Natural killer cell (primary cell): ENCODE measurements at regions not wholly inside any gene's neighbourhood (a gene's known extent, or its start where the extent isn't known, plus 50 kb on each side); places are given as distances from the start of the nearest gene placed in this dataset.

Source experiments
- ATAC-seq, 3 donors: fragments of 150-1000 bp in 2 of 3; fragments of 200-7000 bp in 1 of 3; cut with Tn5 transposase; 1 replicate in 1 of 3; 2 replicates in 2 of 3; pipeline ENCODE4 v1.10.0; 2021; ENCODE audit warnings: mild to moderate bottlenecking in 2 of 3, moderate library complexity in 2 of 3
- DNase-seq, 2 donors: peaks; one replicate each; pipeline versions ENCODE4 v3.0.0 to v3.0.0-alpha.2; 2013 to 2021; ENCODE audit warnings: mixed read lengths in 1 of 2
- H3K27ac ChIP-seq: one replicate; pipeline ENCODE4 v1.5.1; 2013; ENCODE audit warnings: mild to moderate bottlenecking, low read length
- H3K27me3 ChIP-seq: one replicate; pipeline ENCODE4 v1.6.1; 2013; ENCODE audit warnings: low read length; ENCODE audit not compliant: control insufficient read depth, insufficient read depth
- H3K36me3 ChIP-seq: one replicate; pipeline ENCODE4 v1.6.1; 2013; ENCODE audit warnings: low read length; ENCODE audit not compliant: control insufficient read depth, insufficient read depth
- H3K4me1 ChIP-seq: one replicate; pipeline ENCODE4 v1.6.1; 2013; ENCODE audit warnings: low read length; ENCODE audit not compliant: control insufficient read depth, insufficient read depth
- H3K4me3 ChIP-seq: one replicate; pipeline ENCODE4 v1.5.1; 2013; ENCODE audit warnings: low read length
- H3K9me3 ChIP-seq: one replicate; pipeline ENCODE4 v1.6.1; 2013; ENCODE audit warnings: low read length; ENCODE audit not compliant: control insufficient read depth, insufficient read depth
- H3K27ac Mint-ChIP-seq, 2 donors: one replicate each; pipeline ENCODE4 v1.8.0; 2022; ENCODE audit warnings: mild to moderate bottlenecking in 2 of 2, mixed read lengths in 2 of 2, moderate library complexity in 1 of 2
- H3K27me3 Mint-ChIP-seq, 2 donors: one replicate each; pipeline ENCODE4 v1.8.0; 2022; ENCODE audit warnings: low read depth in 2 of 2, mixed read lengths in 2 of 2
- H3K36me3 Mint-ChIP-seq: one replicate; pipeline ENCODE4 v1.8.0; 2022; ENCODE audit warnings: mixed read lengths
- H3K4me1 Mint-ChIP-seq, 2 donors: one replicate each; pipeline ENCODE4 v1.8.0; 2022; ENCODE audit warnings: mixed read lengths in 2 of 2
- H3K4me3 Mint-ChIP-seq: one replicate; pipeline ENCODE4 v1.8.0; 2022; ENCODE audit warnings: mild to moderate bottlenecking, moderate library complexity, mixed read lengths
- H3K9me3 Mint-ChIP-seq, 2 donors: one replicate each; pipeline ENCODE4 v1.8.0; 2022; ENCODE audit warnings: mixed read lengths in 2 of 2
- WGBS: methylation state at CpG from one replicate; pipeline ENCODE4 v1.1.7; 2013; ENCODE audit warnings: missing lambda C conversion rate; ENCODE audit not compliant: insufficient coverage; 5-methylcytosine and 5-hydroxymethylcytosine counted together
- intact Hi-C: fragments of 100-400 bp; cut with micrococcal nuclease; formaldehyde crosslinking; loops from one replicate; pipeline ENCODE4 v1.14.2; 2022
- TF ChIP-seq, protein P1 (sequence below): fragments of 200-600 bp; IDR thresholded peaks from one replicate; pipeline ENCODE4 v1.8.0; 2022; ENCODE audit warnings: antibody characterized with exemption

DNA sequence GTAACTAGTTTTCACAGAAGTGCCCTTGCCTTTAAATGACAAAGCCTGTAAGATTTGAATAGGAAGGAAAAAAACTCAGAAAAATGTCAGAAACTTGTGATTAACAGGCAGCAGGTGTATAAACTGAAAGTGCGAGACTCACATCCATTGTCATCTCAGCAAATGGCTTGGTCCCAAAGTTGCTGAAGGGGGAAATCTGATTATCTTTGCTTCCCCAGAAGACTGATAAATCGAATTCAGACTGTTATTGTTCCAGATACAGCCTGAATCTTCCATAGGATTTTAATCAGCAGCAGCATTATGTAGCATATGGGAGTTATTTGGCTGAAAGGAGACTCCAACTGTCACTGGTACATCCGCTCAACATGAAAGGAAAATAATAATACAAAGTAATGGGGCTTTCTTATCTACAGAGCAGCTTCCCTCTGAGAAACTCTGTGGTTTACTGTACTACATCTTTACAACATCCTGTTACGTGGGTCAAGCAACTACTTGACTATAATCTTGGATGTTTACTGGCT, 550.4 kb upstream of the CCDC54 start:
- peaks cover 0 to 5% of the 10 kb centered on the region in 2 donors for H3K4me1 Mint-ChIP-seq
- intact Hi-C loops = no loop called here
- no peak overlapping the region for H3K27ac Mint-ChIP-seq
- no peaks in the 10 kb centered on the region for H3K27me3 Mint-ChIP-seq
- peaks cover under 1% of the 10 kb centered on the region for H3K9me3 ChIP-seq
- DNase-seq (peak in 1 of 2 donors; percentile 3), ATAC-seq (no peak)
- no peaks in the 10 kb centered on the region for H3K27me3 ChIP-seq
- H3K4me3 Mint-ChIP-seq = no peak overlapping the region
- no peak overlapping the region for H3K4me3 ChIP-seq
- H3K27ac ChIP-seq = no peak overlapping the region
- TF ChIP-seq, protein P1, sequence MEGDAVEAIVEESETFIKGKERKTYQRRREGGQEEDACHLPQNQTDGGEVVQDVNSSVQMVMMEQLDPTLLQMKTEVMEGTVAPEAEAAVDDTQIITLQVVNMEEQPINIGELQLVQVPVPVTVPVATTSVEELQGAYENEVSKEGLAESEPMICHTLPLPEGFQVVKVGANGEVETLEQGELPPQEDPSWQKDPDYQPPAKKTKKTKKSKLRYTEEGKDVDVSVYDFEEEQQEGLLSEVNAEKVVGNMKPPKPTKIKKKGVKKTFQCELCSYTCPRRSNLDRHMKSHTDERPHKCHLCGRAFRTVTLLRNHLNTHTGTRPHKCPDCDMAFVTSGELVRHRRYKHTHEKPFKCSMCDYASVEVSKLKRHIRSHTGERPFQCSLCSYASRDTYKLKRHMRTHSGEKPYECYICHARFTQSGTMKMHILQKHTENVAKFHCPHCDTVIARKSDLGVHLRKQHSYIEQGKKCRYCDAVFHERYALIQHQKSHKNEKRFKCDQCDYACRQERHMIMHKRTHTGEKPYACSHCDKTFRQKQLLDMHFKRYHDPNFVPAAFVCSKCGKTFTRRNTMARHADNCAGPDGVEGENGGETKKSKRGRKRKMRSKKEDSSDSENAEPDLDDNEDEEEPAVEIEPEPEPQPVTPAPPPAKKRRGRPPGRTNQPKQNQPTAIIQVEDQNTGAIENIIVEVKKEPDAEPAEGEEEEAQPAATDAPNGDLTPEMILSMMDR = no peak
- peaks cover 9 to 11% of the 10 kb centered on the region in 2 donors for H3K9me3 Mint-ChIP-seq
- WGBS = 26% methylated on average over 3 of the region's 4 CpGs
- H3K4me1 ChIP-seq = no peaks in the 10 kb centered on the region
- H3K36me3 Mint-ChIP-seq = no peaks in the 10 kb centered on the region
- H3K36me3 ChIP-seq = no peaks in the 10 kb centered on the region

DNA sequence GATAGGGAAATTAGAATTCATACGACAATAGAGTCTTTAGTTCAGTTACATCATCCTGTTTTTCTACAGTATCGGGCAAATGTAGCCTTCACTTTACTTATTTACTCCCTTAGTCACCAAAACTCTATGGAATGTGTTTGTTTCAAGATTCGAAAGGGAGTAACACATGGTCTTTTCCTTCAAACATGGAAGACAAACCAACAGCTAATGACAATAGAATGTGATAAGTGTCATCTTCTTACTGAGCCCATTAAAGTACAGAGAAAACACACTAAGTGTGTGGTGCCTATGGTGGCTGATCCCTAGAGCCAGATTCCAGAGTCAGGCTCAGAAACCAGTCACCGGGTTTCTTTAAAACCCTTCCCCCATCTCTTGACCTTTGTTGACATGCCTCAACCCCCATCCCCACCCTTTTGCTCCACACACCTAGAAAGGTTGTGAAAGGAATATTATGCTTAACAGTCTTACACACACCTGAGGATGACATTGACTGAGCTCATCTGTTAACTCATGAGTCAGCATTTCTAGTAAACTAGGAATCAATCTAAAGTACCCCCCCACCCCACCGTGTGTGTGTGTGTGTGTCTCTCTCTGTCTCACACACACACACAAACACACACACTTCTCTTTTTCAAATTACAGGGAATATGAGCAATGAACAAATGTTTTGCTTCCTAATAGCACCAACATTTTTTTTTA, 549.6 kb upstream of the CCDC54 start:
- ATAC-seq (no peak), DNase-seq (no peak)
- Histone ChIP-seq H3K27me3 (no peaks in the 10 kb centered on the region), H3K9me3 (peaks cover 7% of the 10 kb centered on the region), H3K27ac (no peak overlapping the region), H3K4me3 (no peak overlapping the region), H3K36me3 (no peaks in the 10 kb centered on the region), H3K4me1 (no peaks in the 10 kb centered on the region)
- no peak overlapping the region for H3K4me3 Mint-ChIP-seq
- intact Hi-C loops = no loop called here
- no peaks in the 10 kb centered on the region for H3K27me3 Mint-ChIP-seq
- TF ChIP-seq, protein P1 = no peak
- 92% methylated on average over 1 of the region's 5 CpGs for WGBS
- H3K4me1 Mint-ChIP-seq = peaks cover 0 to 5% of the 10 kb centered on the region in 2 donors
- H3K27ac Mint-ChIP-seq = no peak overlapping the region
- peaks cover 9 to 19% of the 10 kb centered on the region in 2 donors for H3K9me3 Mint-ChIP-seq
- no peaks in the 10 kb centered on the region for H3K36me3 Mint-ChIP-seq

DNA sequence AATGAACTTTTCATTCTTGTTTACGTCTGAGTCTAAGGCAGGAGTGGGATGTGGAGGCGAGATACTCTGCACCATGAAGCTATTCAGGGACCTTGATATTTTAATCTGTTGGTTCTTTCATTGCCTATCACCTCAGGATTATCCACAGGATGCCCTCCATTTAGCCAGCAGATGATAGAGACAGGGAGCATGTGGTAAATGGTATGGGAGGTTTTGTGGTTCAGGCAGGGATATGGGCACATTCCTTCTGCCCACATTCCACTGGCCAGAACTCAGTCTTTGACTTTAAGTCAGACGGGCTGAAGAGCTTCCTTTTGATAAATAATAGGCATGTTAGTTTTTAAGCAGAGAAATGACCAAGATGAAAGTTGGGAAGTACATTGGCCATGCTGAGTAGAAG, 548.0 kb upstream of the CCDC54 start:
- Histone ChIP-seq H3K4me1 (no peaks in the 10 kb centered on the region), H3K27ac (no peak overlapping the region), H3K27me3 (no peaks in the 10 kb centered on the region), H3K9me3 (peaks cover 7% of the 10 kb centered on the region), H3K36me3 (no peaks in the 10 kb centered on the region), H3K4me3 (no peak overlapping the region)
- Mint-ChIP-seq H3K27ac (no peak overlapping the region), H3K4me3 (no peak overlapping the region), H3K4me1 (peaks cover 0 to 5% of the 10 kb centered on the region in 2 donors), H3K9me3 (peaks cover 9 to 19% of the 10 kb centered on the region in 2 donors), H3K36me3 (no peaks in the 10 kb centered on the region), H3K27me3 (no peaks in the 10 kb centered on the region)
- TF ChIP-seq, protein P1 = no peak
- ATAC-seq (no peak), DNase-seq (no peak)
- WGBS = 81% methylated on average over 3 of the region's 3 CpGs
- intact Hi-C loops = no loop called here

DNA sequence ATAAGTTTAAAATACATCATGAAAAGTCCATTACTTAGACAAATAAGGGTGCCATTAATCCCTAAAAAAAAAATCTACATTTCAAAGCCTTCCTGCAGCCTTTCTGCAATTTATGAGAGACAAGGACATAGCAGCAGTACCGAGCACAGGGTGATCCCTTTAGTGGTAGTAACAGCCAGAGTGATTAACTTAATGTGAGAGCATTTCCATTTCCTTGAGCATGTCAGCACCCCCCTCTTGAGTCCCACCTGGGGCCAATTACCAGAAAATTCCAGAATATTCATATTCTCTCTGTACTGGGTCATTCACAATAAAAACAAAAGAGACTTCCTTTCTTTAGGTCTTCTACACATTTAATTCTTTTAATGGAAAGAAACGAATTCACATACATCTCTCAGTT, 546.9 kb upstream of the CCDC54 start:
- H3K27ac Mint-ChIP-seq = no peak overlapping the region
- no peak overlapping the region for H3K4me3 Mint-ChIP-seq
- Histone ChIP-seq H3K27me3 (no peaks in the 10 kb centered on the region), H3K36me3 (no peaks in the 10 kb centered on the region), H3K27ac (no peak overlapping the region), H3K9me3 (peaks cover 7% of the 10 kb centered on the region), H3K4me3 (no peak overlapping the region), H3K4me1 (no peaks in the 10 kb centered on the region)
- TF ChIP-seq, protein P1 = no peak
- no peaks in the 10 kb centered on the region for H3K4me1 Mint-ChIP-seq
- no peaks in the 10 kb centered on the region for H3K27me3 Mint-ChIP-seq
- H3K9me3 Mint-ChIP-seq = peaks cover 9 to 19% of the 10 kb centered on the region in 2 donors
- H3K36me3 Mint-ChIP-seq = no peaks in the 10 kb centered on the region
- DNase-seq = no peak
- intact Hi-C loops = no loop called here
- WGBS = 85% methylated on average over 2 of the region's 2 CpGs
- ATAC-seq = no peak
